ENCODE measurements at regions not wholly inside any gene's neighbourhood (a gene's known extent, or its start where the extent isn't known, plus 50 kb on each side); places are given as distances from the start of the nearest gene placed in this dataset.

DNA sequence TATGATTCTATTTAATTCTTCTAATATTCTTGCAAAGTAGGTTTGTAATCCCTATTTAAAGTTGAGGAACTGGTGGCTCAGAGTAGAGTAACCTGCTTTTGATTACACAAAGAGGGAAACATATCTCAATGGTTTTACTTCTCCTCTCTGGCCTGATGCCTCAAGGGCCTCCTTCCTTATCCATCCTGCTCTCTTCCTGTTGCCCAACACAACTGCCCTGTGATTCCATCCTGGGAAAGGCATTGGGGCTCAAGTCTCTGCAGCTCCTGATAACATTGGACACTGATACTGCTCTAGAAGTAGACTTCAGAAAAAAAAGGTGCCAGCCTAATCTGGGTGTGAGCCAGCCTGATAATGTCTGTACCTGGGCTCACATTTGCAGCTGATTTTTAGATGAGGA lies 75.8 kb downstream of the RDH14 start:
- Histone ChIP-seq H2BK5ac (ENCODE audit: low read length) (no peak overlapping the region), H3K79me1 (ENCODE audit: low read length) (no peaks in the 10 kb centered on the region), H4K5ac (ENCODE audit: low read length) (no peak overlapping the region), H4K8ac (ENCODE audit: low read depth, low read length) (no peak overlapping the region), H2BK120ac (ENCODE audit: low read depth, low read length) (no peak overlapping the region), H2AK5ac (ENCODE audit: low read length) (no peak overlapping the region), H3K4me1 (ENCODE audit: control insufficient read depth, low read depth, low read length) (no peaks in the 10 kb centered on the region), H3K23ac (ENCODE audit: low read length) (no peak overlapping the region), H3K27me3 (ENCODE audit: insufficient read depth, low read length, poor library complexity) (no peaks in the 10 kb centered on the region), H2BK15ac (replicated peaks; ENCODE audit: low read depth) (no peak overlapping the region), H3K4me2 (ENCODE audit: low read length) (no peak overlapping the region), H3K27ac (ENCODE audit: low read depth, low read length) (no peak overlapping the region), H3K9ac (ENCODE audit: low read length) (no peak overlapping the region), H3K4ac (ENCODE audit: low read depth, low read length) (no peak overlapping the region), H3K79me2 (ENCODE audit: control insufficient read depth, insufficient read depth, low read length) (no peaks in the 10 kb centered on the region), H3K18ac (ENCODE audit: low read length) (no peak overlapping the region), H3K4me3 (ENCODE audit: low read length) (no peak overlapping the region), H3K56ac (ENCODE audit: low read length) (no peak overlapping the region), H3K36me3 (ENCODE audit: control insufficient read depth, insufficient read depth, low read length) (no peaks in the 10 kb centered on the region)
- peak; percentile 6 for DNase-seq

DNA sequence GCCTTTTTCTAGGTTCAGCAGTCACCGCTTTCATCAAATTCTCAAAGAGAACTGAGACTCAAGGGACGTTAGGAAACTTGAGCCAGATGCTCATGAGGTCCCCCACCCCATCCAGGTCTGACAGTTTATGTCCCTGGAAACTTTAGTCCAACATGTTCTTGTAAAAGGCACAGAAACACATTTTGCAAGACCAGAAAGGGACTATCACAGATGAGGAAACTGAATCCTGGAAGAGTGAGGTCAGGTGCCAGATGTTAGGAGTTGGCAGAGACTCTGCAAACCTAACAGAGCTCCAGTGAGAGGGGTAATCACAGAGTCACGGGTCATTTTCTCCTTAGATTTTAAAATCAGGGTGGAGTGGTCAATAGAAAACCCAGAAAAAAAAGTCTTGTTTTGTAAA lies 76.6 kb downstream of the RDH14 start:
- no peak overlapping the region for H3K4me2 ChIP-seq (ENCODE audit: low read length)
- no peak overlapping the region for H3K27ac ChIP-seq (ENCODE audit: low read depth, low read length)
- DNase-seq = no peak
- H4K5ac ChIP-seq (ENCODE audit: low read length) = no peak overlapping the region
- no peaks in the 10 kb centered on the region for H3K4me1 ChIP-seq (ENCODE audit: control insufficient read depth, low read depth, low read length)
- H2BK120ac ChIP-seq (ENCODE audit: low read depth, low read length) = no peak overlapping the region
- no peak overlapping the region for H3K56ac ChIP-seq (ENCODE audit: low read length)
- H3K9ac ChIP-seq (ENCODE audit: low read length) = no peak overlapping the region
- H3K4ac ChIP-seq (ENCODE audit: low read depth, low read length) = no peak overlapping the region
- no peaks in the 10 kb centered on the region for H3K79me1 ChIP-seq (ENCODE audit: low read length)
- H2AK5ac ChIP-seq (ENCODE audit: low read length) = no peak overlapping the region
- H2BK15ac ChIP-seq (replicated peaks; ENCODE audit: low read depth) = no peak overlapping the region
- H3K23ac ChIP-seq (ENCODE audit: low read length) = no peak overlapping the region
- no peak overlapping the region for H2BK5ac ChIP-seq (ENCODE audit: low read length)
- no peaks in the 10 kb centered on the region for H3K36me3 ChIP-seq (ENCODE audit: control insufficient read depth, insufficient read depth, low read length)
- H3K4me3 ChIP-seq (ENCODE audit: low read length) = no peak overlapping the region
- no peaks in the 10 kb centered on the region for H3K27me3 ChIP-seq (ENCODE audit: insufficient read depth, low read length, poor library complexity)
- no peak overlapping the region for H3K18ac ChIP-seq (ENCODE audit: low read length)
- no CpG with 5 or more reads among the region's 3 CpGs for WGBS (ENCODE audit: extremely low coverage, insufficient coverage, low lambda C conversion rate)
- H3K79me2 ChIP-seq (ENCODE audit: control insufficient read depth, insufficient read depth, low read length) = no peaks in the 10 kb centered on the region
- H4K8ac ChIP-seq (ENCODE audit: low read depth, low read length) = no peak overlapping the region

DNA sequence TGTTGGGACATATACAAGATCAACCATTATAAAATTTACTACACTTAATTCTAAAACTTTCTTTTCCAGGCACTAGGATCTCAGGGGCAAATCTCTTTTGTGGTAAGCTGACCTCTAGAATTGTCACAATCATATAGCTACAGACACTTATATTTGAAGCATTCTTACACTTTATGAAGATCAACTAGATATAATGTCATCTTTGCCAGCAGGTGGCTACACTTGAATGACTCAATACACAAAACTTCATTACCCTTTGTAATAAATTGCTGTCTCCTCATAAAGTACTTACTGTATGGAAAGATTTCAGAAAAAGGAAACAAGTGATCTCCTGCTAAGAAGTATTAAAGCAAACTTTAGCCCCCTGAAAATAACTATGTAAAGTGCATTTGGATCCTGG lies 77.8 kb downstream of the RDH14 start:
- H4K5ac ChIP-seq (ENCODE audit: low read length) = no peak overlapping the region
- H3K18ac ChIP-seq (ENCODE audit: low read length) = no peak overlapping the region
- H3K23ac ChIP-seq (ENCODE audit: low read length) = no peak overlapping the region
- H3K79me1 ChIP-seq (ENCODE audit: low read length) = no peaks in the 10 kb centered on the region
- DNase-seq = no peak
- no peak overlapping the region for H2BK5ac ChIP-seq (ENCODE audit: low read length)
- H3K56ac ChIP-seq (ENCODE audit: low read length) = no peak overlapping the region
- H3K9ac ChIP-seq (ENCODE audit: low read length) = no peak overlapping the region
- H3K4me3 ChIP-seq (ENCODE audit: low read length) = no peak overlapping the region
- no peaks in the 10 kb centered on the region for H3K79me2 ChIP-seq (ENCODE audit: control insufficient read depth, insufficient read depth, low read length)
- H3K27me3 ChIP-seq (ENCODE audit: insufficient read depth, low read length, poor library complexity) = no peaks in the 10 kb centered on the region
- H2BK120ac ChIP-seq (ENCODE audit: low read depth, low read length) = no peak overlapping the region
- no peak overlapping the region for H3K4me2 ChIP-seq (ENCODE audit: low read length)
- no peak overlapping the region for H3K4ac ChIP-seq (ENCODE audit: low read depth, low read length)
- H3K36me3 ChIP-seq (ENCODE audit: control insufficient read depth, insufficient read depth, low read length) = no peaks in the 10 kb centered on the region
- H2BK15ac ChIP-seq (replicated peaks; ENCODE audit: low read depth) = no peak overlapping the region
- H2AK5ac ChIP-seq (ENCODE audit: low read length) = no peak overlapping the region
- no peak overlapping the region for H3K27ac ChIP-seq (ENCODE audit: low read depth, low read length)
- H3K4me1 ChIP-seq (ENCODE audit: control insufficient read depth, low read depth, low read length) = no peaks in the 10 kb centered on the region
- no peak overlapping the region for H4K8ac ChIP-seq (ENCODE audit: low read depth, low read length)

DNA sequence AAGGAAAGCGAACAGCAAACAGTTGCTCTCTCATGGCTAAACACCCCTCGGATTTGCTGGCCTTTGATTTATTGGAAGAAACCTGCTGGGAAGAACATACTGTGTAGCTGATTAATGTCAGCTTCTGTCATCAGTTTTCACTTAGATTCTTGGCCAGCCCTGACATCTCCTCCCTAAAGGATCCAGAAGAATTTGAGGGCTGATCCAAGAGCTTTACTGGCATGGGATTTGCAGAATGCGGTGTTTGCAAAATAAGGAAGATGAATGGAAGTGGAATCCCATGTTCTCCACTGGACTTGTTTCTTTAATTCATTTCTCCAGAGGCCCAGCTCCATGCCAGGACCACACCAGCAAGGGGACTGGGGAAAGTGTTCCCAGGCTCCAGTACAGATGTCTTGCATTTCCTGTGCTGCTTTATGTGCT lies 80.5 kb downstream of the RDH14 start:
- no peak overlapping the region for H2BK15ac ChIP-seq (replicated peaks; ENCODE audit: low read depth)
- H4K8ac ChIP-seq (ENCODE audit: low read depth, low read length) = no peak overlapping the region
- no peak overlapping the region for H3K27ac ChIP-seq (ENCODE audit: low read depth, low read length)
- H3K4ac ChIP-seq (ENCODE audit: low read depth, low read length) = no peak overlapping the region
- H3K36me3 ChIP-seq (ENCODE audit: control insufficient read depth, insufficient read depth, low read length) = no peaks in the 10 kb centered on the region
- no peaks in the 10 kb centered on the region for H3K4me1 ChIP-seq (ENCODE audit: control insufficient read depth, low read depth, low read length)
- no peak overlapping the region for H3K4me2 ChIP-seq (ENCODE audit: low read length)
- no peaks in the 10 kb centered on the region for H3K27me3 ChIP-seq (ENCODE audit: insufficient read depth, low read length, poor library complexity)
- H3K56ac ChIP-seq (ENCODE audit: low read length) = no peak overlapping the region
- H2BK120ac ChIP-seq (ENCODE audit: low read depth, low read length) = no peak overlapping the region
- WGBS (ENCODE audit: extremely low coverage, insufficient coverage, low lambda C conversion rate) = no CpG with 5 or more reads among the region's 3 CpGs
- no peak overlapping the region for H3K9ac ChIP-seq (ENCODE audit: low read length)
- no peak overlapping the region for H2BK5ac ChIP-seq (ENCODE audit: low read length)
- no peak overlapping the region for H3K4me3 ChIP-seq (ENCODE audit: low read length)
- no peak overlapping the region for H4K5ac ChIP-seq (ENCODE audit: low read length)
- H3K79me1 ChIP-seq (ENCODE audit: low read length) = no peaks in the 10 kb centered on the region
- H3K79me2 ChIP-seq (ENCODE audit: control insufficient read depth, insufficient read depth, low read length) = no peaks in the 10 kb centered on the region
- H2AK5ac ChIP-seq (ENCODE audit: low read length) = no peak overlapping the region
- H3K23ac ChIP-seq (ENCODE audit: low read length) = no peak overlapping the region
- DNase-seq = no peak
- H3K18ac ChIP-seq (ENCODE audit: low read length) = no peak overlapping the region

DNA sequence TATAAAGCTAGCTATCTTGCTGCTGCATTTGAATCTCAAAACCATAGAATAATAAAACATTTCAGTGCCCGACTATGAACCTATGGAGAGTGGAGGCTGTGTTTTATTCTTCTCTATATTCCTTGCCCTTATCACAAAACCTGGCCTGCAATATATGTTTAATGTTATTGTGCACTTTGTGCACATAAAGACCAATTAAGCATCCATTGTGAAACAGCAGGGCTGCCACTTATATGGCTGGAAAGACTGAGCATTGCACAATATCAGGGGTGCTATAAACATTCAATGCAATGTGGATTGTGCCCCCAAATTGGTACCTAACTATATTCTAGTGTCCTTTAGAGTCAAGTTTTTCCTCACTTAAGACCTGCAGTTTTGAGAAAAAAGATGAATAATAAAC lies 83.2 kb downstream of the RDH14 start:
- Histone ChIP-seq H3K79me1 (ENCODE audit: low read length) (no peaks in the 10 kb centered on the region), H2AK5ac (ENCODE audit: low read length) (no peak overlapping the region), H3K56ac (ENCODE audit: low read length) (no peak overlapping the region), H3K4ac (ENCODE audit: low read depth, low read length) (no peak overlapping the region), H3K4me1 (ENCODE audit: control insufficient read depth, low read depth, low read length) (no peaks in the 10 kb centered on the region), H3K23ac (ENCODE audit: low read length) (no peak overlapping the region), H3K4me2 (ENCODE audit: low read length) (no peak overlapping the region), H3K36me3 (ENCODE audit: control insufficient read depth, insufficient read depth, low read length) (no peaks in the 10 kb centered on the region), H2BK5ac (ENCODE audit: low read length) (no peak overlapping the region), H3K79me2 (ENCODE audit: control insufficient read depth, insufficient read depth, low read length) (no peaks in the 10 kb centered on the region), H3K18ac (ENCODE audit: low read length) (no peak overlapping the region), H3K27ac (ENCODE audit: low read depth, low read length) (no peak overlapping the region), H2BK15ac (replicated peaks; ENCODE audit: low read depth) (no peak overlapping the region), H2BK120ac (ENCODE audit: low read depth, low read length) (no peak overlapping the region), H3K4me3 (ENCODE audit: low read length) (no peak overlapping the region), H4K5ac (ENCODE audit: low read length) (no peak overlapping the region), H3K9ac (ENCODE audit: low read length) (no peak overlapping the region), H4K8ac (ENCODE audit: low read depth, low read length) (no peak overlapping the region), H3K27me3 (ENCODE audit: insufficient read depth, low read length, poor library complexity) (no peaks in the 10 kb centered on the region)
- no peak for DNase-seq
- no CpG with 5 or more reads among the region's 1 CpG for WGBS (ENCODE audit: extremely low coverage, insufficient coverage, low lambda C conversion rate)

DNA sequence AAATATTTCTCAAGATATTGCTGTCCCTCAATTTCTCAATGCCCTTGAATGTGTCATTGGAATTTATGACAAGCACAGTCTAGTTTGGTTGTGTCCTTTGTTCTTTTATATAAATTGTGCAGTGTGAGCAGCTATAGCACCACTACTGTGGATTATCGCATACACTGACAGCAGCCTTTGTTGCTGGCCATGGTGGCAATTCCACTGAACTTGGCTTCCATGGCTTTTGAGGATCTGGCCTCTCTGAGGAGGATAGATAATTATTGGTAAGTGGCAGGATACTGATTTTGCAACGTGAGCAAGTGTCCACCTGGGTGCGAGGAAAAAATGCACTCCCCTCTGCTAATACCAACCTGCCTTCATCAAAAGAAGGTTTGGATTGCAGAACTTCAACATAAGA lies 84.0 kb downstream of the RDH14 start:
- no peak overlapping the region for H2BK15ac ChIP-seq (replicated peaks; ENCODE audit: low read depth)
- no peaks in the 10 kb centered on the region for H3K27me3 ChIP-seq (ENCODE audit: insufficient read depth, low read length, poor library complexity)
- H3K79me1 ChIP-seq (ENCODE audit: low read length) = no peaks in the 10 kb centered on the region
- H3K4ac ChIP-seq (ENCODE audit: low read depth, low read length) = no peak overlapping the region
- no peak overlapping the region for H3K18ac ChIP-seq (ENCODE audit: low read length)
- H3K23ac ChIP-seq (ENCODE audit: low read length) = no peak overlapping the region
- H2AK5ac ChIP-seq (ENCODE audit: low read length) = no peak overlapping the region
- no peak overlapping the region for H3K9ac ChIP-seq (ENCODE audit: low read length)
- no peak overlapping the region for H3K4me2 ChIP-seq (ENCODE audit: low read length)
- H2BK5ac ChIP-seq (ENCODE audit: low read length) = no peak overlapping the region
- no peaks in the 10 kb centered on the region for H3K36me3 ChIP-seq (ENCODE audit: control insufficient read depth, insufficient read depth, low read length)
- no peak overlapping the region for H3K56ac ChIP-seq (ENCODE audit: low read length)
- no peaks in the 10 kb centered on the region for H3K4me1 ChIP-seq (ENCODE audit: control insufficient read depth, low read depth, low read length)
- H4K8ac ChIP-seq (ENCODE audit: low read depth, low read length) = no peak overlapping the region
- no peak for DNase-seq
- no peaks in the 10 kb centered on the region for H3K79me2 ChIP-seq (ENCODE audit: control insufficient read depth, insufficient read depth, low read length)
- no peak overlapping the region for H4K5ac ChIP-seq (ENCODE audit: low read length)
- no peak overlapping the region for H2BK120ac ChIP-seq (ENCODE audit: low read depth, low read length)
- no peak overlapping the region for H3K4me3 ChIP-seq (ENCODE audit: low read length)
- H3K27ac ChIP-seq (ENCODE audit: low read depth, low read length) = no peak overlapping the region
- no CpG with 5 or more reads among the region's 3 CpGs for WGBS (ENCODE audit: extremely low coverage, insufficient coverage, low lambda C conversion rate)

Data from mesendoderm (in vitro differentiated cells).